Tibial nerve (tissue), 4 donors: ENCODE measurements at regions not wholly inside any gene's neighbourhood (a gene's known extent, or its start where the extent isn't known, plus 50 kb on each side); places are given as distances from the start of the nearest gene placed in this dataset.

Source experiments
- CTCF ChIP-seq, 5 experiments: fragments of 200-600 bp in 3 of 5; fragments of 450-650 bp in 2 of 5; sonication (generic) in 3 of 5; IDR thresholded peaks; one replicate each; pipeline ENCODE4 v1.5.1; 2016 to 2019; ENCODE audit warnings: antibody characterized with exemption in 5 of 5, mild to moderate bottlenecking in 3 of 5, moderate library complexity in 2 of 5
- EP300 ChIP-seq, 2 donors: sonication (generic); formaldehyde crosslinking; IDR thresholded peaks; one replicate each; pipeline ENCODE4 v1.6.1; 2017; ENCODE audit warnings: antibody characterized with exemption in 2 of 2, mild to moderate bottlenecking in 1 of 2

- TF ChIP-seq CTCF (IDR thresholded peaks at IDR 0.05) (no peak), EP300 (IDR thresholded peaks at IDR 0.05) (no peak)
These were observed 177.9 kb upstream of the PGRMC2 start for GRCh38 chr4:128465523-128465922.
